ENCODE measurements at regions not wholly inside any gene's neighbourhood (a gene's known extent, or its start where the extent isn't known, plus 50 kb on each side); places are given as distances from the start of the nearest gene placed in this dataset.

DNA sequence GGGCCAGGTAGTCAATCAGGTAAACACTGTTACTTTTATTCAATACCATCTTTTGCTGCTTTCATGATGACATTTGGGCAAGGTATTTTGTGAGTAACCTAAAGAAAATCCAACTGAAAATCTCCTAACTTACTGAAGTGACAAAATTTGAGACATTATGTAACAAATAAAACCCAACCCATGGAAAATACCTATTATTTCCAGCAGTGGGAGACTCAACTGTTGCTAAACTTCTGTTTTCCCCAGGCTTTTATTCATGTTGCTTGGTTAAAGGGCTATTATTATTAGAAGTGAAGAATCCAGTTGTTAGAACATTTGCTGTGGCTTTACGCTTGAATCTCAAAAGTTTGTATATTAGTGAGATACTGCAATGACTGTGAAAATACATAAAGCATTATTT, 215.9 kb downstream of the MDFIC start:
- H3K4me3 ChIP-seq (ENCODE audit: insufficient read depth, low read depth, low read length): no peak overlapping the region
- no peaks in the 10 kb centered on the region for H3K9me3 ChIP-seq (ENCODE audit: control insufficient read depth, low read length)
- WGBS, 2 experiments: 89 to 100% methylated on average over 1 of the region's 1 CpG
- H3K27ac ChIP-seq (ENCODE audit: insufficient read depth, low read depth, low read length, poor library complexity, severe bottlenecking): no peak overlapping the region
- H3K36me3 ChIP-seq (ENCODE audit: control insufficient read depth, insufficient read depth, low read length): no peaks in the 10 kb centered on the region
- peaks cover 6% of the 10 kb centered on the region for H3K4me1 ChIP-seq (ENCODE audit: control insufficient read depth, insufficient read depth, low read length)
- no peaks in the 10 kb centered on the region for H3K27me3 ChIP-seq (ENCODE audit: control insufficient read depth, insufficient read depth, low read length, poor library complexity, severe bottlenecking)

DNA sequence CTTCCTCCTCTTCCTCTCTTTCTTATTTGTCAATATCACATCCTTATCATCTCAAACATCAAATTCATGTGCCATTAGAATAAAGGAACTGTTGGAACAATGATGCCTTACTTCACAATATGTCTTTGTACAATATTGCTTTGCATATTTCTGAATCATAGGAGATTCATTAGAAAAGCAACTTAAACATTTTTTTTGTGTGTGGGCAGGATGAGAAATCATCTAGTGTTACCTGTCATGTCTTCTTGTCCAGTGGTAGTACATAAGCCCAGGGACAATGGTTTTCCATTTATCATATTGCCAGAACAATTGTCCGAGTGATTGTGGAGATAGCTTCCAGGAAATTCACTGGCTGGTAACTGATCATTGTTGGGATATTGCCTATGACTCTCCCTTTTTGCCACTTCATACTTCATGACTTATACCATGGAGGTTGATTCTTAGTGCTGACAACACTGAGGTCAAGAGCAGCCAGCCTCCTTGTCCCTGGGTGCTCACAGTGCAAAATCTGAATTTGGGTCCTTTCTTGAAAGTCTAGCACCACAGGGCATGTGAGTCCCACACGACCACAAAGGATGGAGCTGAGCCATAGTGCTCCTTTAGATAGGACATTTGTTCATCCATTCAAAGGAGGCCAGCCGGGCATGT, 215.0 kb downstream of the MDFIC start:
- Histone ChIP-seq H3K27ac (ENCODE audit: insufficient read depth, low read depth, low read length, poor library complexity, severe bottlenecking) (no peak overlapping the region), H3K36me3 (ENCODE audit: control insufficient read depth, insufficient read depth, low read length) (no peaks in the 10 kb centered on the region), H3K4me1 (ENCODE audit: control insufficient read depth, insufficient read depth, low read length) (peaks cover 6% of the 10 kb centered on the region), H3K27me3 (ENCODE audit: control insufficient read depth, insufficient read depth, low read length, poor library complexity, severe bottlenecking) (no peaks in the 10 kb centered on the region), H3K4me3 (ENCODE audit: insufficient read depth, low read depth, low read length) (no peak overlapping the region), H3K9me3 (ENCODE audit: control insufficient read depth, low read length) (no peaks in the 10 kb centered on the region)
- WGBS, 2 experiments: 87 to 96% methylated on average over 3 of the region's 3 CpGs

DNA sequence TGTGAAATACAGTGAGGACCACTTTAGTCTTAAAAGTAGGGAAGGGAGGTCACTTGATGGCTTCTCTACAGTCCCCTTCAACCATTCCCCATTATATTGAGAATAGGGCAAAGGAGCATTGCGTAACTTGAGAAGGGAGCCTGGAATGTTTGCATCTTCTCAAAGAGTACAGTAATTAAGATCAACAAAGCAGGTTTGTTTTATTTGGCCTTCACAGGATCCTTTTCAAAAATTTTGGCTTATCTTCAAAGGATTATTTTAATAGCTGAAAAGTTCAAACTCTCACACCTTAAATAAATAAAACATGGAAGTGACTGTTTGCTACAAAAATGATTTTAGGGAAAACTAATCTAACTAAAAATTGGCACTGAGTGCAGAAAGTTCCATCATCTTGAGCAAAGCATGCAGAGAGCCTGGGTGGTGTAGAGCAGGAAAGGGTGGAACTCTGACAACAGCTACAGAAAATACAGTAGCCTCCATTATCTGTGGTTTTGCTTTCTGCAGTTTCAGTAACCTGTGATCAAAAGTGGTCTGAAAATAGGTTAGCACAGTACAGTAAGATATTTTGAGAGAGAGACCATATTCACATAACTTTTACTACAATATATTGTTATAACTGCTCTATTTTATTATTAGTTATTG, 214.0 kb downstream of the MDFIC start:
- H3K4me3 ChIP-seq (ENCODE audit: insufficient read depth, low read depth, low read length): no peak overlapping the region
- H3K9me3 ChIP-seq (ENCODE audit: control insufficient read depth, low read length): no peaks in the 10 kb centered on the region
- H3K27ac ChIP-seq (ENCODE audit: insufficient read depth, low read depth, low read length, poor library complexity, severe bottlenecking): no peak overlapping the region
- no peaks in the 10 kb centered on the region for H3K27me3 ChIP-seq (ENCODE audit: control insufficient read depth, insufficient read depth, low read length, poor library complexity, severe bottlenecking)
- H3K4me1 ChIP-seq (ENCODE audit: control insufficient read depth, insufficient read depth, low read length): peaks cover 6% of the 10 kb centered on the region
- no peaks in the 10 kb centered on the region for H3K36me3 ChIP-seq (ENCODE audit: control insufficient read depth, insufficient read depth, low read length)
- WGBS, 2 experiments: 78 to 82% methylated on average over 1 of the region's 1 CpG

DNA sequence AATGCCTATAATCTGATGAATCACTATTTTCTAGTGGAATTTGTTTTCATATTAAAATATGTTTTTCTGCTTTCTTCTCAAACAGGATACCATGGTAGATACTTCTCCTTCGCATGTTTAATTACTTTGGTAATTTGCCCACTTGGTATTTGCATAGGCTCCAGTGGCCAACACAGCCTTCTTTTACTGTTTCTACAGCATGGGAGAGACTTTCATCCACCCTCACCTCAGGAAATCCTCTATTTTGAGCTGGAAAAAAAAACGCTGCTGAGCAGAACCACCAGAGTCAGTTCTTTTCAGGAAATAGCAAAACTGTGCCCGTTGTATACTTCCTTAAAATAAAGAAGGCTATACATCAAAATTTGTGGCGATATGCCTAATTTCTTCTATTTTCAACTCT, 213.3 kb downstream of the MDFIC start:
- H3K27ac ChIP-seq (ENCODE audit: insufficient read depth, low read depth, low read length, poor library complexity, severe bottlenecking): no peak overlapping the region
- H3K27me3 ChIP-seq (ENCODE audit: control insufficient read depth, insufficient read depth, low read length, poor library complexity, severe bottlenecking): no peaks in the 10 kb centered on the region
- no peak overlapping the region for H3K4me3 ChIP-seq (ENCODE audit: insufficient read depth, low read depth, low read length)
- H3K9me3 ChIP-seq (ENCODE audit: control insufficient read depth, low read length): no peaks in the 10 kb centered on the region
- peaks cover 6% of the 10 kb centered on the region for H3K4me1 ChIP-seq (ENCODE audit: control insufficient read depth, insufficient read depth, low read length)
- no peaks in the 10 kb centered on the region for H3K36me3 ChIP-seq (ENCODE audit: control insufficient read depth, insufficient read depth, low read length)
- 87 to 88% methylated on average over 4 of the region's 4 CpGs for WGBS, 2 experiments

DNA sequence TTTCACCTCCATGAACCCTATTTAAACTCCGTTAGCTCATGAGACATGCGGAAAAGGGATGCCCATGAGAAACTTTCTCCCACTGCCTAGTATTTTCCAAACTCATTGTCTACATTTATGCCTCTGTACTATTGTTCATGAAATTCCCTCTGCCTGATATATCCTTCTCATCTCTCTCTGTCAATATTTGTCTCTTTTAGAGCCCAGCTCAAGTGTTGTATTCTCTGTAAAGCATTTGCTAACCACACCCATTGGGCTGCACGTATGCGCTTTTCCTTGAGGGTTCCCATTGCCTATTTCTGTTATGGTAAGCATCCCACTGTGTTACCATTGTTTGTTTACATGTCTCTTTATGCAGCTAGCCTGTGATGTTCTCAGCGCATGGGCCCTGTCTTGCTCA, 211.4 kb downstream of the MDFIC start:
- 89 to 95% methylated on average over 5 of the region's 5 CpGs for whole genome bisulfite sequencing, 2 experiments

DNA sequence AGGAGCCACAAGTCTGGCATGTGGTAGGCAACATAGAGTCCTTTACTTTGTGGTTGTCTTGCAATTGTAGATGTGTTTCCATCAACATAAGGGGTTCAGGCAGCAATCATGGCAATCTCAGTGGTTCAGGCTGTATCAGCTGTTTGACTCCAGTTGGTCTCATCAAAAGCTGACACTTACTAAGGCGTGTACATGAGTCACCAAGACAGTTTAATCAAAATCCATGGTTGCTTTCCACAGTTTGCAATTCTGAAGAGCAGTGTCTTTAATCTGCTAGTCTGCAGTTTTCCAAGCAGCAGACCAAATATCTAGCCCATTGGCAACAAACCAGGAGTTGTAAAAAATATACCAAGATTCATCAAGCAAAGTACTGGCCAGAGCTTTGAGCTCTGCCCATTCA, 210.2 kb downstream of the MDFIC start:
- H3K36me3 ChIP-seq (ENCODE audit: control insufficient read depth, insufficient read depth, low read length): no peaks in the 10 kb centered on the region
- no peak overlapping the region for H3K4me3 ChIP-seq (ENCODE audit: insufficient read depth, low read depth, low read length)
- H3K4me1 ChIP-seq (ENCODE audit: control insufficient read depth, insufficient read depth, low read length): peaks cover 6% of the 10 kb centered on the region
- no peaks in the 10 kb centered on the region for H3K27me3 ChIP-seq (ENCODE audit: control insufficient read depth, insufficient read depth, low read length, poor library complexity, severe bottlenecking)
- WGBS, 2 experiments: 92 to 98% methylated on average over 1 of the region's 1 CpG
- H3K9me3 ChIP-seq (ENCODE audit: control insufficient read depth, low read length): no peaks in the 10 kb centered on the region
- H3K27ac ChIP-seq (ENCODE audit: insufficient read depth, low read depth, low read length, poor library complexity, severe bottlenecking): no peak overlapping the region

More for the DNA sequence above, 211.4 kb downstream of the MDFIC start:
- no peaks in the 10 kb centered on the region for H3K27me3 ChIP-seq (ENCODE audit: control insufficient read depth, insufficient read depth, low read length, poor library complexity, severe bottlenecking)
- no peaks in the 10 kb centered on the region for H3K36me3 ChIP-seq (ENCODE audit: control insufficient read depth, insufficient read depth, low read length)
- H3K27ac ChIP-seq (ENCODE audit: insufficient read depth, low read depth, low read length, poor library complexity, severe bottlenecking): no peak overlapping the region
- H3K9me3 ChIP-seq (ENCODE audit: control insufficient read depth, low read length): no peaks in the 10 kb centered on the region
- H3K4me1 ChIP-seq (ENCODE audit: control insufficient read depth, insufficient read depth, low read length): peaks cover 6% of the 10 kb centered on the region
- H3K4me3 ChIP-seq (ENCODE audit: insufficient read depth, low read depth, low read length): no peak overlapping the region

DNA sequence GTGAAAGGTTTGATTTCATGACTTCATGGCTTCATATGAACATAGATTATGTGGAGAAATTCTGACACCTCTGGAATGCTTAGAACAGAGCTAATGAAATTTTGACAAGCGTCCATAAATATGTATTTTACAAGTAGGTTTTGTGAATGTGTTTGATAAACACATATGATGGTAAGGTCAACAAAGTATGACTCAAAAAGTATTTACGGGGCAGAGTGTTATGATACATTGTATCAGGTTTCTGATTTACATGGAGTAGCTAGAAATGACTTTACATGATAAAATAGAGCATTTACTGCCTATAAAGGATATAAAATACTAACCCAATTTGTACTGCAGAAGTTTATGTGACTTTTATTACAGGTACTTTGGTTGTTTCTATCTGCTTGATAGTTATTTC, 206.3 kb downstream of the MDFIC start:
- Histone ChIP-seq H3K4me3 (ENCODE audit: insufficient read depth, low read depth, low read length) (no peak overlapping the region), H3K27ac (ENCODE audit: insufficient read depth, low read depth, low read length, poor library complexity, severe bottlenecking) (no peak overlapping the region), H3K9me3 (ENCODE audit: control insufficient read depth, low read length) (no peaks in the 10 kb centered on the region), H3K36me3 (ENCODE audit: control insufficient read depth, insufficient read depth, low read length) (no peaks in the 10 kb centered on the region), H3K27me3 (ENCODE audit: control insufficient read depth, insufficient read depth, low read length, poor library complexity, severe bottlenecking) (no peaks in the 10 kb centered on the region), H3K4me1 (ENCODE audit: control insufficient read depth, insufficient read depth, low read length) (no peaks in the 10 kb centered on the region)
- 90 to 96% methylated on average over 2 of the region's 2 CpGs for WGBS, 2 experiments

DNA sequence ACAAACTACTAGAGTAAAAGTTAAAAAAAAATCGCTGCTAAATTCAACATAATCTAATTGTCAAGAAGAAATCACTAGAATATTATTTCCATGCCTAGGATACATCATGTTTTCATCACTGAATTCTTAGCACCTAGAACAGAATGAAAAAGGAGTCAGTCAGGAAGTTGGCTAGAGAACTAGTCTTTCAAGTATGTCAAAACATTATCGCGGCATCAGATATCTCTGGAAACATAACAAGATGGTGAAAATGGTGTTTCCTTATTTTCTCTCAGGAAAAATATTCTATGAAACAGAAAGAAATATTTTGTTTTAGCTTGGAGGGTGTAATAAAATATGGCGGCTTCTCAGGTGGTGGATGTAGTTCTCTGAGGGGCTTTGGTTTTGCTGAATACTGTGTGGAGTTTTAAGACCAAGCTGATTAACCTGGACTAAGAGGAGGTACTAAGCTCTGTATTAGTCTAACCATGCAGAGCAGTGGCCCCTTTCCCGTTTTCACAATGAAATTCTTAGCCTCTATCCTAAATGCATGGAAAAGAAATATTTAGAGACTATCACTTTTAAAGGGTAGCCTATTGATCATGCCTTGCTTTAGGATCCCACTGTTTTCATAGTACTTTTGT, 205.6 kb downstream of the MDFIC start:
- no peaks in the 10 kb centered on the region for H3K9me3 ChIP-seq (ENCODE audit: control insufficient read depth, low read length)
- no peaks in the 10 kb centered on the region for H3K36me3 ChIP-seq (ENCODE audit: control insufficient read depth, insufficient read depth, low read length)
- no peaks in the 10 kb centered on the region for H3K4me1 ChIP-seq (ENCODE audit: control insufficient read depth, insufficient read depth, low read length)
- no peak overlapping the region for H3K4me3 ChIP-seq (ENCODE audit: insufficient read depth, low read depth, low read length)
- WGBS, 2 experiments: 94 to 97% methylated on average over 4 to 5 of the region's 5 CpGs
- H3K27me3 ChIP-seq (ENCODE audit: control insufficient read depth, insufficient read depth, low read length, poor library complexity, severe bottlenecking): no peaks in the 10 kb centered on the region
- no peak overlapping the region for H3K27ac ChIP-seq (ENCODE audit: insufficient read depth, low read depth, low read length, poor library complexity, severe bottlenecking)

DNA sequence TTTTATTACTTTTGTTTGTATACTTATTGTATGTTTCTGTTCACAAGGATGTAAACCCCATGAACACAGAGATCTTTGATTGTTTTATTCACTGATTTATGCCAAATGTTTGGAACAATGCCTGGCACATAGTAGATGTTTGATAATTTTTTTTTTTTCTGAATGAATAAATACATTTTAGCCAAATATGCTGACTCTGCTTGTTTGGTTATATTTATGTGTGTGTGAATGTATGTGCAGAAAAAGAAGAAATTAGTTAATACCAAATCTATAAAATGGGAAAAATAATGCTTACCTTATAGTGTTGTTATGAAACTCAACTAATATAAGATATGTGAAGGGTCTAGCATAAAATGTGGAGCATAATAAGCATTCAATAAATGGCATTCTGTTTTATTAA, 203.9 kb downstream of the MDFIC start:
- Histone ChIP-seq H3K27me3 (ENCODE audit: control insufficient read depth, insufficient read depth, low read length, poor library complexity, severe bottlenecking) (no peaks in the 10 kb centered on the region), H3K9me3 (ENCODE audit: control insufficient read depth, low read length) (no peaks in the 10 kb centered on the region), H3K36me3 (ENCODE audit: control insufficient read depth, insufficient read depth, low read length) (no peaks in the 10 kb centered on the region), H3K27ac (ENCODE audit: insufficient read depth, low read depth, low read length, poor library complexity, severe bottlenecking) (no peak overlapping the region), H3K4me1 (ENCODE audit: control insufficient read depth, insufficient read depth, low read length) (no peaks in the 10 kb centered on the region), H3K4me3 (ENCODE audit: insufficient read depth, low read depth, low read length) (no peak overlapping the region)

DNA sequence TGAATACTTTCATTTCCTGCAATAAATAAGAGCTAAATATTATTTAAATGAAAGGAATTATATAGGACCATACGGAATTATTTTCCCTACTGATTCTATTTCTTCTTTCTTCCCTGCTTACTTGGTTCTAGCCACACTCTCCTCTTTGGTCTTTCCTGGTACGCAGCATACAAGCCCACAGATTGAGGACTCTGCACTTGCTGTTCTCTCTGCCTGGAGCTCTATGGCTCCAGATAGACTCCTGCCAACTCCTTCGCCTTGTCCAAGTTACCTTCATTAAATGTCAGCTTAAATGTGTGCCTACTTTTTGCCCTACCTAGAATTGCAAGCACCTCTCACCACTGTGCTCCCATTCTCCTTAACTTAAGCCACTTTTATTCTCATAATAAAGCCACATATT, 203.4 kb downstream of the MDFIC start:
- no peak overlapping the region for H3K27ac ChIP-seq (ENCODE audit: insufficient read depth, low read depth, low read length, poor library complexity, severe bottlenecking)
- WGBS, 2 experiments: 92% methylated on average over 3 of the region's 3 CpGs
- no peaks in the 10 kb centered on the region for H3K9me3 ChIP-seq (ENCODE audit: control insufficient read depth, low read length)
- H3K4me3 ChIP-seq (ENCODE audit: insufficient read depth, low read depth, low read length): no peak overlapping the region
- no peaks in the 10 kb centered on the region for H3K36me3 ChIP-seq (ENCODE audit: control insufficient read depth, insufficient read depth, low read length)
- H3K27me3 ChIP-seq (ENCODE audit: control insufficient read depth, insufficient read depth, low read length, poor library complexity, severe bottlenecking): no peaks in the 10 kb centered on the region
- no peaks in the 10 kb centered on the region for H3K4me1 ChIP-seq (ENCODE audit: control insufficient read depth, insufficient read depth, low read length)

Data from ectodermal cell (in vitro differentiated cells).